ENCODE measurements at regions not wholly inside any gene's neighbourhood (a gene's known extent, or its start where the extent isn't known, plus 50 kb on each side); places are given as distances from the start of the nearest gene placed in this dataset.
"Not testable (repeated sequence)": the region's sequence is repeated elsewhere in the genome, so short reads cannot be mapped to it uniquely, and the experiment has no call there.

DNA sequence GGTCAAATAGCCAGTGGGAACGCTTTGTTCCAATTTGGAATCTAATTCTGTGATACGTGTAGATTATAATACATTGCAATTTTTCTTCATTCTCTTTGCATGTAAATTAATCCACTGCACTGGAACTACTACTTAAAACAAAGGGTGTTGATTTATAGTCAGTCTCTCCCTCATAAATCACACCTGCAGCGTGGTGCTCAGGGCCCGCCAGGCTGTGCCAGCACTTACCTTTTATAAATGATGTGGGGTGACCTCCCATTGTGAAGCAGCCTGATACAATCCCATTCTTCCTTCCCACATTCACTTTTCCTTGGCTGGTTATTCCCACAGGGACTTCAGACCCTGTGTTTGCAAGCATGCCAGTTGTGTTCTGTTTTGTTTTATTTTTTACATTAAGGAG is 302.3 kb upstream of the ID2 start:
- Histone ChIP-seq H3K4me3 (no peak overlapping the region), H3K27ac (no peak overlapping the region), H2AFZ (replicated peaks) (no peak overlapping the region), H3K79me2 (ENCODE audit: low read depth) (no peaks in the 10 kb centered on the region), H3K27me3 (no peaks in the 10 kb centered on the region), H3F3A (ENCODE audit: low read depth) (no peaks in the 10 kb centered on the region), H3K4me2 (no peak overlapping the region), H3K9ac (no peak overlapping the region), H3K36me3 (no peaks in the 10 kb centered on the region), H4K20me1 (ENCODE audit: low read depth) (no peaks in the 10 kb centered on the region), H3K9me3 (ENCODE audit: low read depth) (no peaks in the 10 kb centered on the region), H3K4me1 (no peaks in the 10 kb centered on the region)
- no peak overlapping the region for H3K27ac Mint-ChIP-seq
- no peaks in the 10 kb centered on the region for H3K27me3 Mint-ChIP-seq (ENCODE audit: insufficient read depth, low read depth)
- TF ChIP-seq EZH2phosphoT487 (IDR thresholded peaks at IDR 0.05) = no peak
- TF ChIP-seq EZH2 (IDR thresholded peaks at IDR 0.05) = no peak
- TF ChIP-seq CTCF (IDR thresholded peaks at IDR 0.05) = no peak
- H3K4me1 Mint-ChIP-seq = peaks cover 25% of the 10 kb centered on the region
- H3K9me3 Mint-ChIP-seq = peaks cover 2% of the 10 kb centered on the region
- no peak for DNase-seq (ENCODE audit: low spot score)
- no peaks in the 10 kb centered on the region for H3K36me3 Mint-ChIP-seq
- no peak overlapping the region for H3K4me3 Mint-ChIP-seq

- Histone ChIP-seq H3K27ac (no peak overlapping the region), H3F3A (ENCODE audit: low read depth) (no peaks in the 10 kb centered on the region), H3K4me1 (no peaks in the 10 kb centered on the region), H3K4me3 (no peak overlapping the region), H3K9me3 (ENCODE audit: low read depth) (no peaks in the 10 kb centered on the region), H3K27me3 (no peaks in the 10 kb centered on the region), H3K36me3 (no peaks in the 10 kb centered on the region), H3K4me2 (no peak overlapping the region), H2AFZ (replicated peaks) (no peak overlapping the region), H3K79me2 (ENCODE audit: low read depth) (no peaks in the 10 kb centered on the region), H4K20me1 (ENCODE audit: low read depth) (no peaks in the 10 kb centered on the region), H3K9ac (no peak overlapping the region)
- Mint-ChIP-seq H3K4me3 (no peak overlapping the region), H3K9me3 (no peaks in the 10 kb centered on the region), H3K27me3 (ENCODE audit: insufficient read depth, low read depth) (no peaks in the 10 kb centered on the region), H3K4me1 (peaks cover 25% of the 10 kb centered on the region), H3K27ac (no peak overlapping the region), H3K36me3 (no peaks in the 10 kb centered on the region)
- DNase-seq (ENCODE audit: low spot score) = no peak
- TF ChIP-seq EZH2 (IDR thresholded peaks at IDR 0.05) (no peak), CTCF (IDR thresholded peaks at IDR 0.05) (no peak), EZH2phosphoT487 (IDR thresholded peaks at IDR 0.05) (no peak)
Observed at GRCh38 chr2:8380026-8380425, 301.8 kb upstream of the ID2 start.

DNA sequence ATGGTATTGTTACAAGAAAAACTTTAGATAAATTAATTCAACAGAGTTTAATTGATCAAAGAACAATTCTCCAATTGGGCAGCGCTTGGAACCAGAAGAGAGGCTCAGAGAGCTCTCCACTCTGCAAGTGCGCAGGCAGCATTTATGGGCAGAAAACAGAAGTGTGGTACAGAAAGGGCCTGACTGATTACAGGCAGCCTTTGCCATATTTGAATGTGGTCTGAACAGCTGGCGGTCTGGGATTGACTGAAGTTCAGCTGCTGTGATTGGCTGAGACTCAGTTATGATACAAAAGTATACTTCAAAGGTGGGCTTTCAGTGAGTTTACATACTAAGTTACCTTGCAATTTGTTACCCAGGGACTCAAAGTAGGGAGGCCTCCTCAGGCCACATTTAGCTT is 301.3 kb upstream of the ID2 start:
- Histone ChIP-seq H3F3A (ENCODE audit: low read depth) (no peaks in the 10 kb centered on the region), H3K27ac (no peak overlapping the region), H3K4me3 (no peak overlapping the region), H3K36me3 (no peaks in the 10 kb centered on the region), H3K27me3 (no peaks in the 10 kb centered on the region), H3K79me2 (ENCODE audit: low read depth) (no peaks in the 10 kb centered on the region), H2AFZ (replicated peaks) (no peak overlapping the region), H3K4me1 (no peaks in the 10 kb centered on the region), H3K4me2 (no peak overlapping the region), H3K9me3 (ENCODE audit: low read depth) (no peaks in the 10 kb centered on the region), H4K20me1 (ENCODE audit: low read depth) (no peaks in the 10 kb centered on the region), H3K9ac (no peak overlapping the region)
- DNase-seq (ENCODE audit: low spot score) = no peak
- no peak overlapping the region for H3K27ac Mint-ChIP-seq
- H3K36me3 Mint-ChIP-seq = no peaks in the 10 kb centered on the region
- no peaks in the 10 kb centered on the region for H3K27me3 Mint-ChIP-seq (ENCODE audit: insufficient read depth, low read depth)
- TF ChIP-seq EZH2 (IDR thresholded peaks at IDR 0.05) (no peak), CTCF (IDR thresholded peaks at IDR 0.05) (no peak), EZH2phosphoT487 (IDR thresholded peaks at IDR 0.05) (no peak)
- H3K4me3 Mint-ChIP-seq = no peak overlapping the region
- no peaks in the 10 kb centered on the region for H3K9me3 Mint-ChIP-seq
- H3K4me1 Mint-ChIP-seq = peaks cover 25% of the 10 kb centered on the region

- DNase-seq (ENCODE audit: low spot score) = no peak
- Histone ChIP-seq H3K27ac (no peak overlapping the region), H3K4me3 (no peak overlapping the region), H3K4me1 (no peaks in the 10 kb centered on the region), H2AFZ (replicated peaks) (no peak overlapping the region), H3K27me3 (no peaks in the 10 kb centered on the region), H3K9me3 (ENCODE audit: low read depth) (no peaks in the 10 kb centered on the region), H3K4me2 (no peak overlapping the region), H3F3A (ENCODE audit: low read depth) (no peaks in the 10 kb centered on the region), H3K9ac (no peak overlapping the region), H3K36me3 (no peaks in the 10 kb centered on the region), H3K79me2 (ENCODE audit: low read depth) (no peaks in the 10 kb centered on the region), H4K20me1 (ENCODE audit: low read depth) (no peaks in the 10 kb centered on the region)
- H3K27me3 Mint-ChIP-seq (ENCODE audit: insufficient read depth, low read depth) = peaks cover 2% of the 10 kb centered on the region
- no peaks in the 10 kb centered on the region for H3K9me3 Mint-ChIP-seq
- no peak overlapping the region for H3K4me3 Mint-ChIP-seq
- H3K4me1 Mint-ChIP-seq = peaks cover 25% of the 10 kb centered on the region
- H3K36me3 Mint-ChIP-seq = no peaks in the 10 kb centered on the region
- no peak for TF ChIP-seq CTCF (IDR thresholded peaks at IDR 0.05)
- TF ChIP-seq EZH2 (IDR thresholded peaks at IDR 0.05) = no peak
- no peak for TF ChIP-seq EZH2phosphoT487 (IDR thresholded peaks at IDR 0.05)
- H3K27ac Mint-ChIP-seq = no peak overlapping the region
Observed at GRCh38 chr2:8382485-8382884, 299.4 kb upstream of the ID2 start.

DNA sequence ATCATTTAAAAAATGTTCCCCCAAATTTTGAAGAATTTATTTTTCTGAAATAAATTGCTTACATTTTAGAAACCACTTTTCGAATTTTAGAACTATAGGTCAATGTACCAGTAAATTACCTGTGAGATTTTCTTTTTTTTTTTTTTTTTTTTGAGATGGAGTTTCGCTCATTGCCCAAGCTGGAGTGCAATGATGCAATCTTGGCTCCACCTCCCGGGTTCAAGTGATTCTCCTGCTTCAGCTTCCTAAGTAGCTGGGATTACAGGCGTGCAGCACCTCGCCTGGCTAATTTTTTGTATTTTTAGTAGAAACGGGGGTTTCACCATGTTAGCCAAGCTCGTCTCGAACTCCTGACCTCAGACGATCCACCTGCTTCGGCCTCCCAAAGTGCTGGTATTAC is 295.1 kb upstream of the ID2 start:
- H3F3A ChIP-seq (ENCODE audit: low read depth); H3K27me3 ChIP-seq; H3K79me2 ChIP-seq (ENCODE audit: low read depth); H3K27me3 Mint-ChIP-seq (ENCODE audit: insufficient read depth, low read depth); H3K36me3 Mint-ChIP-seq; H3K9ac ChIP-seq; H3K4me1 ChIP-seq; H3K27ac Mint-ChIP-seq; H3K27ac ChIP-seq; H4K20me1 ChIP-seq (ENCODE audit: low read depth); H3K9me3 Mint-ChIP-seq; H3K4me3 ChIP-seq; H3K36me3 ChIP-seq; H3K4me3 Mint-ChIP-seq; H3K4me2 ChIP-seq; H3K9me3 ChIP-seq (ENCODE audit: low read depth); H2AFZ ChIP-seq (replicated peaks); H3K4me1 Mint-ChIP-seq; DNase-seq (ENCODE audit: low spot score): not testable (repeated sequence)
